Stimulated activated naive CD4-positive, alpha-beta T cell (primary cell): ENCODE measurements at regions not wholly inside any gene's neighbourhood (a gene's known extent, or its start where the extent isn't known, plus 50 kb on each side); places are given as distances from the start of the nearest gene placed in this dataset.

Experiments
- DNase-seq, 6 experiments: peaks; one replicate each; lab custom pipeline; 2025; lab: John Stamatoyannopoulos, UW

- DNase-seq, result no peak
Observed at GRCh38 chr11:119520400-119520799, 97.4 kb upstream of the THY1 start.

GRCh38 chr11:119519796-119520195 lies 96.8 kb upstream of the THY1 start:
- no peak for DNase-seq

- no peak for DNase-seq
Observed at GRCh38 chr11:119518746-119519730, 96.1 kb upstream of the THY1 start.

DNA sequence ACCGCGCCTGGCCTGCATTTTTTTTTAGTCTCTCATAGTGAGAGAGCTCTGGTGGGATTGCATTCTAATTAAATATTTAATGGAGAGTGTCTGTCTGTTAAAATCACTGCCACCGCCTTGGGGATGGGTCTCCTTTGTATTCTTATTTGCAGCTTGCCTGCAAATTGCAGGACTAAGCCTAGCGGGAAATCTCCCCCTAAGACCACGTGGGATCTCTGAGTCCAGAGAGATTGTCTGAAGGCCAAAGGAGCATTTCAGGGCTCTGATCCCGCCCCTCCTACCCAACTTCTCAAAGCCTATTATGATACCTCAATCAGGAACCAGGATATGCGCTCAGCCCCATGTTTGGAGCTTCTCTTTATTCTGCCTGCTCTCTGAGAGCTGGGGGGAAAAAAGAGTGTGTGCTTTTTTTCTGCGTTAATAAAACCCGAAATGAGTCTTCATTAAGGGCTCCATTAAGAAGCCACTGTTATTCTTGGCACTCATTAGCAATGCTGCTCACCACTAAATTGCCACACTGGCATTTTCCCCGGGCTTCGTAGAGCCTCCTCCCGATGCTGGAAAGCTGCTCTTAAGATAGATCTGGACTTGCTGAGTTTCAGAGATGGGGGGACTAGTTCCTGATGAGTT lies 92.9 kb upstream of the THY1 start:
- DNase-seq, result no peak

GRCh38 chr11:119513806-119514170 lies 90.8 kb upstream of the THY1 start:
- DNase-seq, result no peak

DNA sequence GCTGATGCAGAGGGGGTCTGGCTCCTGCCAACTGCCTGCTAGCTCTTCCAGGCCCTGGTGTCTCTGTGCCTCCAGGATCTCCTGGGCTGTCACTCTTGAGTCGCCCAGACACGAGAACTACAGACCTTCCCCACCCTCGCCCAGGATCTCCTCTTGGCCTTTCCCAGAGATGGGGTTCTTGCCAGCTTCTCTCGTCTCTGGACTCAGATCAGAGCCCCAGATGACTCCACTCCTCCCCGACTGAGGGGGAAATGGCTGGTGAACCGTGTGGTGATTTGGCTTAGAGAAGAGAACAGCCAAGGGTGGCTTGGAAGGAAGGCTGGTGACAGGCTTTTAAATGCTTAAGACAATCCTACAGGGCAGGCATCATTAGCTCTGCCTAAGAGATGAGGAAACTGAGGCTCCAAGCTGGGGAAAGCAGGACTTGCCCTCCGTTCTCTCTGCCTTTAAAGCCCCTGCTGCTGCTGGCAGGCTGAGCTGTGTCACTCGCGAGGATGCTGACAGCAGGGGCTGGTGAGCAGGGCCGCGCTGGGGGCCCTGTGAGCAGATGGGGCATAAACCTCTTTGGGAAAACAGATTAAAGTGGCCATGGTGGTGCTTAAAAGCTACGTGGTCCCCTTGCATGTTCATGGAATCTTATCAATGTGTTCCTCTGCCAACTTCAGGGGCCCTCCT lies 90.3 kb upstream of the THY1 start:
- no peak for DNase-seq

DNA sequence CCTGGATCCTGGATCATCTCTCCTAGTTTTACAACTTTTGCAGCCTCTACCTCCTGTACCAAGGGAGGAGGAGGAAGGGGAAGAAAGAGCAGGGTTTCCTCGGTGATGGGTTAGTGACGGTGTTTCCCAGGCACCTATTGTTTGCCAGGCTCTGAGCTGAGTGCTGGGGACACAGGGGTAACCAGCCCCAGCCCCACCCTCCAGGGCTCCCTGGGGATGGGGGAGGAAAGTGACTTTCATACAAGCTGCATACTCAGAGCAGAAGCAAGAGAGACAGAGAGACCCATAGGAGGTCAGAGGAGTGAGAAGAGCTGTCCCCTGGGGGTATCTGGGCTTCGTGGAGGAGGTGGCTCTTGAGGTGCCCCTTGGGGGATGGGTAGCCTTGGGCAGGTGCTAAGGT lies 89.4 kb upstream of the THY1 start:
- DNase-seq, result no peak

DNA sequence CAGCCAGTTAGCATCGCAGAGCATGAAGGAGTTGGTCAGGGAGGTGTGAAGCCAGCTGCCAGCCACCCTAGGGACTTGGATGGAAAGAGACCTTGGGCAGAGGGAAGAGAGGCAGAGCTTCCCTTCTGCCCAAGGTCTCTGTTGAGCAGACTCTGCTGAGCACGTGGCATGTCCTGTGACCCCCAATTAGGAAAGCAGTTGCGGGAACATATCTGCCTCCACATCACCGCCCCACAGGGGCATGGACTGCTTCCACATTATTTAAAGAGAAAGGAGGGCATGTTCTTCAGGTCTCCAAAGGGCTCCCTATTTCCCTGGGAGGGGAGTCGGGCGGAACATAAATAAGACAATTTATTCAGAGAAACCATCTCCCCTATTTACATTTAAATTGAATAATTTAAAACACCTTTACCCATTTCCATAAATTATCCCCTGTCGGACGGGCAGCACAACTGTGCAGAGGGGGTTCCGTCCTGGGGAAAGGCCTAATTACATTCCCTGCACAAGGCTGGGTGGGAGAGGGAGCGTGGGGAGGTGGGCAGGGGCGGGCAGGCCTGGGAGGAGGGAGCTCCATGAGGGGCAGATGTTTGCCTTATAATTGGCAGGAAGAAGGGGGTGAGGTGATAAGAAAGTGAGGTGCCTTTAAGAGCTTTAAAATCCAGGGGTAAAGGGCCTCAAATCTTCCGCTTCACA lies 88.8 kb upstream of the THY1 start:
- DNase-seq, result no peak

- DNase-seq, result no peak
Observed at GRCh38 chr11:119509969-119510401, 87.0 kb upstream of the THY1 start.

- no peak for DNase-seq
Observed at GRCh38 chr11:119509282-119509841, 86.4 kb upstream of the THY1 start.

DNA sequence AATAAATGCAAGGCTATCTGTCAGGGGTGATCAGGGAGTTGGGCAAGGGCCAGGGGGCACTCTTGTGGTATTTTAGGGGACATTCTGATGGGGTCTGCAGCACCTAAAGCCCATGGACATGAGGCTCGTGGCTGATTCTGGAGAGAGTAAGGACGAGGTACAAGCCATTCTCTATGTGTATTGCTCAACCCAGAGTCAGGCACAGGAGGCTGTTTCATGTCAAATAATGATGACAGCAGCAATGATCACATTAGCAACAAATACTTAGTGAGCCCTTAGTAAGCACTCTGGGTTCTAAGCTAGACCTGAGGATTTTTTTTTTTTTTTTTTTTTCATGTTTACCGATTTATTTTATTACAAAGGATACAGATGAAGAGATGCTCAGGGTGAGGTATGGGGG lies 83.5 kb upstream of the THY1 start:
- DNase-seq, result no peak

GRCh38 chr11:119505861-119506260 lies 82.9 kb upstream of the THY1 start:
- no peak for DNase-seq

DNA sequence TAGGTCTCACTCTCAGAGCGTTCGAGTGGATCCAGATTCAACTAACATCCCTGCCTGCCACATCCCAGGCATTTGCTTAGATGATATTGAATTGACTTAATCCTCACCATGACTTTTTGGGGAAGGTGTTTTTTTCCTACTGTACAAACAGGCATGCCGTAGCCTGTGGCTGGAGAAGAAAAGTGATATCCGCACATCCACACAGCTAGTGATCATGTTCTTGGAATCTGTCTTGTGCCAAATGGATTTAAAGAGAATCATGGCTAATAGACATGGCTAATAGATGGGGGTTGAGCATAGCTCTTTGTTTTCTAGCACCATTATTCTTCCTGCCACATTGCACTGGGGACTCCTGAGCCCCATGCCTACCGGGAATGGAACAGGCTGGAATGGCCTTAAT lies 82.1 kb upstream of the THY1 start:
- no peak for DNase-seq

DNA sequence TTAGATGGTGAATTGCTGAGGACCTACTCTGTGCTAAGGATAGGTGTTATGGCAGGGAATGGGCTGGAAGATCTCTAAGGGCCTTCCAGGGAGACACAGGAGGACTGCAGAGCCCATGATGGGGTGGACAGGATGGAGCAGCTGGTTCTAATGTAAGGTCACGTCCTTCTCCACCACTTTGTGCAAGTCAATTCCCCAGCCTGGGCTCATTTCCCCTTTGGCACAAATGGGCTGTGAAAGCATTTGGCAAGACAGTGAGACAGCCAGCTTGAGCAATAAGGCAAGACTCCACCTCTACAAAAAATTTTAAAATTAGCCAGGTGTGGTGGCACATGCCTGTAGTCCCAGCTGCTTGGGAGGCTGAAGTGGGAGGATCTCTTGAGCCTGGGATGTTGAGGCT lies 81.4 kb upstream of the THY1 start:
- DNase-seq, result no peak

DNA sequence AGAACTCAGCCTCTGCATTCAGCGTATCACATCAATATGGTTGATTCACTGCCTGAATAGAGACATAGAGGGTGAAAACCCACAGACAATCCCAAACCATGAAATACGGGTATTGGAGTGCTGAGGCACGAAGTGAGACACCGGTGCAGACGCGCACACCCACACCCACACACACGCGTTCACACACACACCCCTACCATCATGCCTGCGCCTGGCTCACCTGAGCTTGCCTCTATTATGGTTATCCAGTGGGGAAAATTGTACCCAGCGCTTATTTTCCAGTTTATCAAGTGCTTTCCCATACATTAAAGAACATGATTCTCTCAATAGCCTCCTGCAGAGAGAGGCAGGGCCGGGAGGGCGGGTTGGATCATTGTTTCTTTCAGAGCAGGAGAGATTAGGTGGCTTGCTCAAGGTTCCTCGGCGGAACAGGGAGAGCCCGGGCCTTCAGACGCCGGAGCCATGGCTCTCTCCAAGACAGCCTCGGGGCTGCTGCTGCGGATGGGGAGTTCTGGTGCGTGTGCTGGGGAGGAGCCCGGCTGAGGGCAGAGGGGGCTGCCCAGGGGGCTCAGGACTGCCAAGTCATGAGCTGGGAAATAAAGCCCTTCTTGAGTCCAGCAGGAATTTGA lies 78.9 kb upstream of the THY1 start:
- DNase-seq, result no peak

DNA sequence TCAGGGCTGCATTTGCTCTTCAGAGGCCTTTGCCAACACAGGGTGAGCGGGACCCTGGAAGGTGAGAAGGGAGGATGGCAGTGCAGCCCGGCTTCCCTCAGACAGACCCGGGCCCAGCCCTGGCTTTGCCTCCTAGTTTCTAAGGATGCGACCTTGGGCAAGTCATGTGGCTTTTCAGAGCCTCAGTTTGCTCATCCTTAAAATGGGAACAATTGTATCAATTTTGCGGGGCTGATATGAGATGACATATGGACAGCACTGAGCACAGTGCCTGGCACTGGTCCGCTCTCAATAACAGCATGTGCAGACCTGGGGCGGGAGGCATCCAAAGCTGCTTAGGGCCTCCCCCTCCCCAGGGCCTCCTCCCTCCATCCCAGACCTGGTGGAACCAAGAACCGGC lies 74.7 kb upstream of the THY1 start:
- no peak for DNase-seq

DNA sequence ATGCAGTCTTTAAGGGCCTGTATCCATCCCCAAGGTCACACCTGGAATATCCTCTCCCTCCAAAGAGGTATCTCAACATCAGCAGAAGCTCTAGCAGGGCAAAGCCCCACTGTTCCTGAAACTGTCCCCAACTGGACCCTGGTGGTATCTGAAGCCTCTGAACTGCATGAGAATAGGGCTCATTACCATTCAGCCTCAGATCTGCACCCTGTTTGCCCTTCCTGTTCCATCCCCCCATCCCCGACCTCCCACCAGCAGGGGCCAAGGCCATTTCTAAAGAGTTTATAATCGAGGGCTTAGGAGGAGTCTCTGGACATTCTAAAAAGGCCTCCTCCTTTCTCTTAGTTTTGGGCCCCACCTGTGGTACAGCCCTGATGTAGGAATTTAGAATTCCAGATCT lies 74.0 kb upstream of the THY1 start:
- DNase-seq, result no peak

- DNase-seq, result no peak
Observed at GRCh38 chr11:119496469-119496868, 73.5 kb upstream of the THY1 start.

DNA sequence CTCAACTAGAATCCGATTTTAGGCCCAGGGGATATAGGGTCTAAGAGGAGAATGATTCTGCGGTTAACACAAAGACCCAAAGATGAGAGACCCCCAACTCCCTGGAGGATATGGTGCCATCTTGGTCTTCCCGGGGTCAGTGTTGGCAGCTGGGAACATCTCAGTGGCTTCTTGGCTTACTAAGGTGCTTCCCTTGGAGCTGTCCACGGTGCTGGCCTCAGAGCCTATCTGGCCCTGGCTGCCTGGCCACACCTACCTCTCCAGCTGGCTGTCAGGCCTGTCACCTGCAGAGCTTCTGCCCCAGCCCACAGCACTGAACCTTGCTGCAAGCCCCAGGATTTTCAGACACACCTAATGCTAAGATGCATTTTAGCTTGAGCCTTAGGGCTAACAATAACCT lies 70.7 kb upstream of the THY1 start:
- no peak for DNase-seq

DNA sequence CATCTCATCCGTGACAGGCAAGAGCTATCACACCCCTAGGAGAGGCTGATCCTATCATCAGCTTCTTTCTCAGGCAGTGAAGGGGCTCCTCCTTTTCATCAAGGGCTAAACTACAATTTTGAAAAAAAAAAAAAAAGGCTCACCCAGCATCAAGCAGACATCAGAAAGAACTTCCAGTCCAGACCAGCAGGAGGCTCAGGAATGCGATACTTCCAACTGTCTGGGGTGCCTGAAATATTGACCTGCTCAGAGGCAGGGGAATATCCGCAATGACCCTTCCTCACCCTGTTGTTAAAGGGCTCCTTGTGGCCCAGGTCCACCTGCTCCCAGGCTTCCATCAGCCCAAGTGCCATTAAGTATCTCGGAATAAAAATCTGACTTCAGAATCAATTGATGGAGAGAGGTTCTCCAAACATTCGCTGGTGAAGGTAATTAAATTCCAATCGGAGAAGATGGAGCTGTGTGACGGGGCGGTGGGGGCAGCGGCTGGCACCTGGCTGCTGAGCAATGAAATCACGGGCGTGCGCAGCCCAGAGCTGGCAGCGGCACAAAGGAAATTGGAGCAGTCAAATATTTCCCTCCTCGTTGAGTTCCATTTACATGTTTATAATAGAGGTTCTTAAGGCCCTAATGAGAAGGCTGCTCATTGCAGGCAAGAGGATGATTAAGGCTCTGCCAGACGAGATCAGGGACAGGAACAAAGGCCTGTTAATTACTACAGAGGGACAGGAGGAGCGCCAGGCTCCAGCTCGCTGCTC lies 69.0 kb upstream of the THY1 start:
- no peak for DNase-seq
